Activated T-helper 1 cell treated with anti-CD3 and anti-CD28 coated beads, Interleukin-12 subunit alpha, Interleukin-12 subunit beta, Interleukin-2, Interleukin-4 antibody, amounts not matched to agents 30 ng/mL and 10 ng/mL and 1 ng/mL, durations not matched to agents 14 hours and 24 hours and 36 hours (primary cell): ENCODE measurements at regions not wholly inside any gene's neighbourhood (a gene's known extent, or its start where the extent isn't known, plus 50 kb on each side); places are given as distances from the start of the nearest gene placed in this dataset.

Experiments
- DNase-seq: peaks from one replicate; pipeline ENCODE4 v3.0.0; 2021; ENCODE audit warnings: low spot score
- H3K27ac Mint-ChIP-seq: one replicate; pipeline ENCODE4 v1.8.0; 2021; ENCODE audit warnings: mild to moderate bottlenecking, mixed read lengths
- H3K27me3 Mint-ChIP-seq: one replicate; pipeline ENCODE4 v1.8.0; 2022; ENCODE audit warnings: mild to moderate bottlenecking, moderate library complexity, mixed read lengths; ENCODE audit not compliant: insufficient read depth
- H3K36me3 Mint-ChIP-seq: one replicate; pipeline ENCODE4 v1.8.0; 2021; ENCODE audit warnings: low read depth, mixed read lengths
- H3K4me1 Mint-ChIP-seq: one replicate; pipeline ENCODE4 v1.8.0; 2021; ENCODE audit warnings: low read depth, mixed read lengths
- H3K4me3 Mint-ChIP-seq: one replicate; pipeline ENCODE4 v1.8.0; 2021; ENCODE audit warnings: mild to moderate bottlenecking, moderate library complexity, mixed read lengths
- H3K9me3 Mint-ChIP-seq: one replicate; pipeline ENCODE4 v1.8.0; 2021; ENCODE audit warnings: mixed read lengths
- intact Hi-C: fragments of 100-400 bp; cut with micrococcal nuclease; formaldehyde crosslinking; loops from one replicate; pipeline ENCODE4 v1.15.1; 2024

- H3K4me3 Mint-ChIP-seq = no peak overlapping the region
- no peak overlapping the region for H3K27ac Mint-ChIP-seq
- DNase-seq = no peak
- H3K9me3 Mint-ChIP-seq = no peaks in the 10 kb centered on the region
- H3K4me1 Mint-ChIP-seq = no peaks in the 10 kb centered on the region
- H3K36me3 Mint-ChIP-seq = no peaks in the 10 kb centered on the region
- intact Hi-C loops = no loop called here
- H3K27me3 Mint-ChIP-seq = no peaks in the 10 kb centered on the region
These were observed 112.6 kb downstream of the TMEM18 start for GRCh38 chr2:564471-565181.

GRCh38 chr2:563512-563911 lies 113.7 kb downstream of the TMEM18 start:
- Mint-ChIP-seq H3K36me3 (no peaks in the 10 kb centered on the region), H3K4me1 (no peaks in the 10 kb centered on the region), H3K27ac (no peak overlapping the region), H3K27me3 (peaks cover 1% of the 10 kb centered on the region), H3K4me3 (no peak overlapping the region), H3K9me3 (no peaks in the 10 kb centered on the region)
- intact Hi-C loops = no loop called here
- DNase-seq = no peak

GRCh38 chr2:562391-563364 lies 114.5 kb downstream of the TMEM18 start:
- Mint-ChIP-seq H3K36me3 (no peaks in the 10 kb centered on the region), H3K4me3 (no peak overlapping the region), H3K27ac (no peak overlapping the region), H3K27me3 (peaks cover 1% of the 10 kb centered on the region), H3K4me1 (no peaks in the 10 kb centered on the region), H3K9me3 (no peaks in the 10 kb centered on the region)
- DNase-seq = no peak
- intact Hi-C loops = no loop called here

DNA sequence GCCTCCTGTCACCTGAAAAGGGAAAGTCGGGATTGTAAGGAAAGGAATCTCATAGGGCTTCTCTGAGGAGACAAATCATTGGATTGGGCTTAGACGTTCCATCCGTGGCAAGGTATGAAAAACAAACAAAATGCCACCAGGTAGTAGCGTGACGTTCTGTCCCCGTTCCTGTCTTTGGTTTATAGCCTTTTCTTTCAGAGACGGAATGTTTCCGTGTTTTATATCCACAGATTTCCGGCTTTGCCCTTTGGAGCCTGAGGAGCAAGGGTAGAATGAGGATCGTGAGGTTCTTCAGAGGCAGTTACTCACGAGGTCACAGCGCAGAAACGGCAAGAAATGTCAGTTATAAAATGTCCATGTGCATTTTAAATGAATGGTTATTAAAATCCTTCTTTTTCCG lies 118.3 kb downstream of the TMEM18 start:
- no peaks in the 10 kb centered on the region for H3K36me3 Mint-ChIP-seq
- intact Hi-C loops = no loop called here
- peaks cover 1% of the 10 kb centered on the region for H3K27me3 Mint-ChIP-seq
- no peaks in the 10 kb centered on the region for H3K4me1 Mint-ChIP-seq
- DNase-seq = no peak
- no peak overlapping the region for H3K27ac Mint-ChIP-seq
- no peaks in the 10 kb centered on the region for H3K9me3 Mint-ChIP-seq
- H3K4me3 Mint-ChIP-seq = no peak overlapping the region

DNA sequence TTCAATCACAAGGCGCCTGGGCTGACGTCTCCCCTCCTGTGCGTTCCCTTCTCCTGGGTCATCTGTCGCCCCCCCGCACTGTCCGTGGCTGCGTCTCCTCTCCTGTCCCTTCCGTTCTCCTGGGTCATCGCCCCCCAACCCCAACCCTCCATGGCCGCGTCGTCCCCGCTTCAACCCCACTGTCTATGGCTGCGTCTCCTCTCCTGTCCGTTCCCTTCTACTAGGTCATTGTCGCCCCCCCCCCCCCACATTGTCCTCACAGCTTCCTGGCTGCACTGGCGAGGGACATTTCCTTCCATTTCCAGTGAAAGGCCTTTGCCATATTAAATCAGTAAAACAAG lies 118.9 kb downstream of the TMEM18 start:
- DNase-seq = no peak
- Mint-ChIP-seq H3K27ac (no peak overlapping the region), H3K27me3 (peaks cover 1% of the 10 kb centered on the region), H3K4me3 (no peak overlapping the region), H3K36me3 (no peaks in the 10 kb centered on the region), H3K4me1 (no peaks in the 10 kb centered on the region), H3K9me3 (no peaks in the 10 kb centered on the region)
- intact Hi-C loops = no loop called here

DNA sequence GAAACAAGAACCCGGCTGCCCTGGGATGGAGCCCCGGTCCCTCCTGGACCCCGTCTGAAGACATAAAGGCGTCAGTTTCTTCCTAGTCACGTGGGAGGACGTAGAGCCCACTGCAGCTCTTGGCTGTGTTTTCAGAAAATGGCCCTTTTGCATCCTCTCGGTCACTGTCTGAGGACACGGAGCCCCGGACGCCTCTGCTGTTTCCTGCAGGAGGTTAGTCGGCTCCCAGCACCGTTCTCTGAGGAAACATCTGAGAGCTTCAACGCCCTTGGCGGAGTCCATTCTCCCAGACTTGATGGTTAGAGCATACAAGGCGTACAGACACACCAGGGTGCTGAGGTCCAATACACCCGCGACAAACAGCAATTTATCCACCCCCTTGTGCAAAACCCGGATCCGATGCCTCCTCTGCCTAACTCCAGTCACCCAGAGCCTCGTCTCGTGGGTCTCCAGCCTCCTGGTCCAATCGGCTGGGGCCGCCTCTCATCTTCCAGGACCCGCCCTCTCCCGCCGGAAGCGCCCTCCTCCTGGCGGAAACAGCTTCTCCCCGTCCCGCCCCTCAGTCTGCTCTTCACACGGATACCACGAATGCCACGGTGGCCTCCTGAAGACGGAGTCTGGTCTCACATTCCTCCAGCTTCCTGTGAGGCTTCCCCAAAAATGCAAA lies 119.4 kb downstream of the TMEM18 start:
- Mint-ChIP-seq H3K36me3 (no peaks in the 10 kb centered on the region), H3K9me3 (no peaks in the 10 kb centered on the region), H3K4me3 (no peak overlapping the region), H3K27ac (no peak overlapping the region), H3K27me3 (peaks cover 1% of the 10 kb centered on the region), H3K4me1 (no peaks in the 10 kb centered on the region)
- no peak for DNase-seq
- intact Hi-C loops = no loop called here

DNA sequence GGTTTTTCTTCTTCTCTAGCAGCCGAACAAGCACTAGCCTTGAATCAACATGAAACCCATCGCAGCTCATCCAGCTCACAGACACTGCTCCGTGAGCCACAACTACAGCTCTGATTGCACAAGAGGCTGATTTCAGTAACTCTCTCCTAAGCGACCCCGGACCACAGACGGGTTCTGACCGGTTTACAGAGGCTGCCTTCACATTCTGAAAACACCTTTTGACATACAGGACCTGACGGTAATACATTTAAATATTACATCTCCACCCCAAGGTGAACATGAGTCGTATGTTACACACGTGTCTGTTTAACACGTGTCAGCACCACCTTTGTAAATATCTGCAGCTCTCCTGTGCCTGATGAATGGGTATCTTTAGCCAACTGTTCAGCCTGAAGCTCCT lies 120.7 kb downstream of the TMEM18 start:
- peaks cover 1% of the 10 kb centered on the region for H3K27me3 Mint-ChIP-seq
- no peak overlapping the region for H3K27ac Mint-ChIP-seq
- intact Hi-C loops = no loop called here
- H3K9me3 Mint-ChIP-seq = no peaks in the 10 kb centered on the region
- H3K36me3 Mint-ChIP-seq = no peaks in the 10 kb centered on the region
- DNase-seq = no peak
- H3K4me1 Mint-ChIP-seq = no peaks in the 10 kb centered on the region
- H3K4me3 Mint-ChIP-seq = no peak overlapping the region

DNA sequence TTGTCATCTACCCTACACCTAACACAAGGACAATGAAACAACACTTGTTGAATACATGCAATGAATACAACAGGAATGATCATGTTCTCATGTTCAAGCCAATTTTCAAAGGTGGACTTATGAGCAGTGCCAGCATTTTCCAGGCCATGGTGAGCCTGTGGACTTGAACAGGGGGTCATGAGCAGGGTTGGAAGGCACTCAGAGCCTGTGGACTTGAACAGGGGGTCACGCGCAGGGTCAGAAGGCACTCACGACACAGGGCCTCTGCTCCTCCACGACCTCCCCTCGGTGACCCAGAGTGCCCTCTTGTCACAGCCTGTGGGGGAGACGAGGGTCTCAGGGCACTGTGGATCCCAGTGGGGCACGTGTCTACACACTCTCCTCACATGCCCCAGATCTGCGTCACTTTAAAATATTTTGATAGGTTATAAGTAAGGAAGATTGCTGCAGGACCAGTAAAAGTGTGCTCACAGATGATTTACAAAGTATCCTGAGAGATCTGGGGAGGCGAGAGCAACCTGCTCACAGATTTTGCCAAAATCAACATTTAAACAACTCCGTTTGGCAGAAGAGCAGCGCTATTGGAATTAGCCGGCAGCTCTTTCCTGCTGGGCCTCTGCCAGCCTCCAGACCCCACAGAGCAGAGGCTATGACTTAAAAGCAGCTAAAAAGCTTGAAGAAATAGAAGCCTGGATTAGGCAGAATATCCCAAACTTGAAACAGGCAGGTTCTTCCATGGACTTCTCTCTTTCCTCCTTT lies 121.9 kb downstream of the TMEM18 start:
- no peak for DNase-seq
- Mint-ChIP-seq H3K36me3 (no peaks in the 10 kb centered on the region), H3K4me1 (no peaks in the 10 kb centered on the region), H3K27ac (no peak overlapping the region), H3K4me3 (no peak overlapping the region), H3K9me3 (no peaks in the 10 kb centered on the region), H3K27me3 (peaks cover 4% of the 10 kb centered on the region)
- intact Hi-C loops = no loop called here

DNA sequence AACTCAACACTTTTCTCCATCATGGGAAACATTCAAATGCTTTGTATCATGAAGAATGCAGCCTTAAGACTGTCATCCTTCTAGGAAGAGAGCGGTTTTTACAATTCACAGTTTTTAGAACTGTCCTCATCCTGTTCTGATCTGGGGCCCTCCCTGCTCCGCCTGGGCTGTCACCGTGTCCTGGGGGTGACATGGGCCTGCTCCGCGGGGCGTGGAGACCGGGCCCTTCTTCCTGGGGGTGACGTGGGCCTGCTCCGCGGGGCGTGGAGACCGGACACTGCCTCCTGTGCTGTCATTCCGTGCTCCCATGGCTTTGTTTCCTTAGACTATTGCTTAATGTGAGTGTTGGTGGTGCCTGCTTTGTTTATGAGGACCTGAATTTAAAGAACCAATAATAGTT lies 122.8 kb downstream of the TMEM18 start:
- Mint-ChIP-seq H3K9me3 (no peaks in the 10 kb centered on the region), H3K27ac (no peak overlapping the region), H3K4me3 (no peak overlapping the region), H3K36me3 (no peaks in the 10 kb centered on the region), H3K4me1 (no peaks in the 10 kb centered on the region), H3K27me3 (peaks cover 4% of the 10 kb centered on the region)
- no peak for DNase-seq
- intact Hi-C loops = no loop called here

DNA sequence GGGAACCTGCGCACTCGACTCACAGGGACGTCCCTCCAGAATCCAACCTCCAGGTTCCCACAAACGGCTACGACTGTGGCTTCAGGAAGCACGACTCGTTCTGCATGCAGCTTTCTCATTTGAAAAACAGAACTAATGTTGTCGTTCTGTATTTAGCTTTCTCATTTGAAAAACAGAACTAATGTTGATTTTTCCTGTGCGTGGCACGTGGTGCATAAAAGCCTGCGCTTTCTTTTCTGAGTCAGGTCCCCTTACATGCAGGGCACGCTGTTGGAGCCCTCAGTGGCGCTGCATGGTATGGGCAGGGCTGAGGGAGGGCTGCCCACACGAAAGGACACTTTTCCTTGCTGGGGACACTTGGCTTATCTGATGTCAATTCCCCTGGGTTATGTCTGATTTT lies 124.3 kb downstream of the TMEM18 start:
- intact Hi-C loops = no loop called here
- H3K4me1 Mint-ChIP-seq = no peaks in the 10 kb centered on the region
- H3K4me3 Mint-ChIP-seq = no peak overlapping the region
- DNase-seq = no peak
- no peaks in the 10 kb centered on the region for H3K36me3 Mint-ChIP-seq
- H3K27me3 Mint-ChIP-seq = peaks cover 6% of the 10 kb centered on the region
- no peaks in the 10 kb centered on the region for H3K9me3 Mint-ChIP-seq
- H3K27ac Mint-ChIP-seq = no peak overlapping the region

DNA sequence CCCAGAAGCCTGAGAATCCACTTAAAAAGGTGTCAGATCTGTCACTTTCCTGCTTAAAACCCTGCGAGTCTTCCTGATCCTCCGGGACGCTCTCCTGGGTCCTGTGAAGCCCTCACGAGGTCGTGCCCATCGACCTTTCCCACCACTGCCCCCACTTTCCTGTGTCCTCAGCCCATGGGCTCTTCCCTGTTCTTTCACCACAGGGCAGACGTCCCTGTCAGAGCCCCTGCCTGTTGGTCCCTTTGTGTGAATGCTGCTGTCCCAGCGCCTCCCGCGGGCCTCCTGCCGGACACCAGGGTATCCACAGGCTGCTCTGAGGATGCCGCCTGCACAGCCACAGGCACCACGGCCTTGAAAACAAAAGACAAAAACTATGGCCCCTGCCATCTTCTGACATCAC lies 125.6 kb downstream of the TMEM18 start:
- Mint-ChIP-seq H3K4me1 (no peaks in the 10 kb centered on the region), H3K27ac (no peak overlapping the region), H3K9me3 (no peaks in the 10 kb centered on the region), H3K4me3 (no peak overlapping the region), H3K27me3 (peaks cover 6% of the 10 kb centered on the region), H3K36me3 (no peaks in the 10 kb centered on the region)
- no peak for DNase-seq
- intact Hi-C loops = no loop called here

- no peak for DNase-seq
- Mint-ChIP-seq H3K27ac (no peak overlapping the region), H3K4me1 (no peaks in the 10 kb centered on the region), H3K9me3 (no peaks in the 10 kb centered on the region), H3K27me3 (peaks cover 6% of the 10 kb centered on the region), H3K4me3 (no peak overlapping the region), H3K36me3 (no peaks in the 10 kb centered on the region)
- intact Hi-C loops = no loop called here
These were observed 126.2 kb downstream of the TMEM18 start for GRCh38 chr2:550860-551567.
